Liver (tissue), 8 donors: ENCODE measurements at regions not wholly inside any gene's neighbourhood (a gene's known extent, or its start where the extent isn't known, plus 50 kb on each side); places are given as distances from the start of the nearest gene placed in this dataset.
A peak's percentile ranks its signal among the peaks of the same experiment; 100 is the strongest.

Experiments used
- DNase-seq: peaks from one replicate; pipeline ENCODE4 v3.0.0-alpha.2; 2017; ENCODE audit warnings: low spot score
- H3K27ac ChIP-seq, 2 donors: one replicate each; pipeline ENCODE4 v1.7.0; 2013; ENCODE audit warnings: inconsistent platforms in 2 of 2, low read length in 2 of 2, control low read depth in 1 of 2, low read depth in 1 of 2, mild to moderate bottlenecking in 1 of 2
- H3K27me3 ChIP-seq, 4 donors: one replicate each; pipeline versions ENCODE4 v1.6.1 to v1.7.0; 2013; ENCODE audit warnings: low read length in 3 of 4, inconsistent platforms in 1 of 4, mild to moderate bottlenecking in 1 of 4, moderate library complexity in 1 of 4; ENCODE audit not compliant: control insufficient read depth in 4 of 4, insufficient read depth in 4 of 4
- H3K36me3 ChIP-seq, 4 donors: one replicate each; pipeline versions ENCODE4 v1.6.1 to v1.7.0; 2013; ENCODE audit warnings: low read length in 3 of 4, mild to moderate bottlenecking in 3 of 4, low read depth in 1 of 4, moderate library complexity in 1 of 4; ENCODE audit not compliant: control insufficient read depth in 4 of 4, insufficient read depth in 3 of 4
- H3K4me1 ChIP-seq, 4 donors: one replicate each; pipeline versions ENCODE4 v1.6.1 to v1.7.0; 2013; ENCODE audit warnings: low read length in 3 of 4, mild to moderate bottlenecking in 3 of 4, moderate library complexity in 1 of 4; ENCODE audit not compliant: control insufficient read depth in 4 of 4, insufficient read depth in 4 of 4
- H3K4me3 ChIP-seq, 3 donors: one replicate each; pipeline versions ENCODE4 v1.6.1 to v1.7.0; 2013; ENCODE audit warnings: low read length in 3 of 3, control low read depth in 1 of 3, low read depth in 1 of 3, mild to moderate bottlenecking in 1 of 3
- H3K9ac ChIP-seq, 2 donors: one replicate each; pipeline ENCODE4 v1.7.0; 2013; ENCODE audit warnings: low read length in 2 of 2, mild to moderate bottlenecking in 2 of 2, moderate library complexity in 2 of 2, control low read depth in 1 of 2, low read depth in 1 of 2
- H3K9me3 ChIP-seq, 4 donors: one replicate each; pipeline versions ENCODE4 v1.6.1 to v1.7.0; 2013; ENCODE audit warnings: low read length in 3 of 4; ENCODE audit not compliant: control insufficient read depth in 4 of 4
- EGR1 ChIP-seq, 2 donors: IDR thresholded peaks; 2 replicates each; pipeline ENCODE4 v1.6.1; 2016 to 2018; ENCODE audit warnings: antibody characterized with exemption in 2 of 2, low read depth in 2 of 2
- FOXA1 ChIP-seq: IDR thresholded peaks from 2 replicates; pipeline ENCODE4 v1.6.1; 2016; ENCODE audit warnings: antibody characterized with exemption
- FOXA2 ChIP-seq: IDR thresholded peaks from 2 replicates; pipeline ENCODE4 v1.6.1; 2016; ENCODE audit warnings: antibody characterized with exemption
- HNF4A ChIP-seq, 2 donors: conservative IDR thresholded peaks; 2 replicates each; pipeline ENCODE4 v1.6.1; 2016; ENCODE audit warnings: antibody characterized with exemption in 2 of 2, mild to moderate bottlenecking in 2 of 2
- HNF4G ChIP-seq: IDR thresholded peaks from 2 replicates; pipeline ENCODE4 v1.6.1; 2016; ENCODE audit warnings: antibody characterized with exemption
- NR2F2 ChIP-seq: IDR thresholded peaks from 2 replicates; pipeline ENCODE4 v1.6.1; 2016; ENCODE audit warnings: antibody characterized with exemption
- RAD21 ChIP-seq, 2 donors: IDR thresholded peaks; 2 replicates each; pipeline ENCODE4 v1.6.1; 2016; ENCODE audit warnings: antibody characterized with exemption in 2 of 2, mild to moderate bottlenecking in 2 of 2
- RXRA ChIP-seq, 2 donors: IDR thresholded peaks; 2 replicates each; pipeline ENCODE4 v1.6.1; 2017 to 2018; ENCODE audit warnings: antibody characterized with exemption in 2 of 2, mild to moderate bottlenecking in 1 of 2
- SP1 ChIP-seq: IDR thresholded peaks from 2 replicates; pipeline ENCODE4 v1.6.1; 2018; ENCODE audit warnings: antibody characterized with exemption, mild to moderate bottlenecking
- YY1 ChIP-seq: IDR thresholded peaks from 2 replicates; pipeline ENCODE4 v1.6.1; 2016; ENCODE audit warnings: antibody characterized with exemption, mild to moderate bottlenecking
- WGBS: extraction: QIAGEN DNeasy Blood & Tissue Kit; methylation state at CpG from one replicate; pipeline ENCODE4 v1.1.7; 2013; 5-methylcytosine and 5-hydroxymethylcytosine counted together
- TF ChIP-seq, protein P1 (sequence below): IDR thresholded peaks from 2 replicates; pipeline ENCODE4 v1.6.1; 2016; ENCODE audit warnings: antibody characterized with exemption
- TF ChIP-seq, protein P2 (sequence below): fragments of 150-350 bp; IDR thresholded peaks from 2 replicates; pipeline ENCODE4 v1.5.1; 2017; ENCODE audit warnings: improper control_type of control experiment, low read depth, low read length; ENCODE audit not compliant: missing input control
- TF ChIP-seq, protein P3 (sequence below): IDR thresholded peaks from 2 replicates; pipeline ENCODE4 v1.6.1; 2016; ENCODE audit warnings: antibody characterized with exemption
- donor health status: healthy.
- donor health status: healthy.
- donor health status: healthy.
- donor health status: healthy.
- donor health status: healthy.

DNA sequence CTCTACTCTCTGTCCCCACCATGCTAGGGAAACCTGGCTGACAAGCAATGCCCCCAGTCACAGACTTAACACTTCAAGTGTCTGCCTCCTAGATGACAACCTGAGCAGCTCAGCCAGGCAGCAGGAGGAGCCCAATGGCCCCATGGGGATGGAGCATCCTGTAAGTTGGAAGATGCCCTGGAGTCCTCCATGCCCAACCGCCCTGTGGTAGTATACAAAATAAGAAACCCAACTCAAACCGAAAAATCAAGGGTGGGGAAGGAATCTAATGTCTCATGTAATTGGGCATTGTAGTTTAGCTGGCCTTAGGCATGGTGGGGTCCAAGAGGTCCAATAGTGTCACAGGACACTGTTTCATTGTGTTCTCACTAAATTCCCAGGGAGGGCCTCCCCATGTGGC, 104.0 kb downstream of the AIPL1 start:
- H3K4me3 ChIP-seq: no peak overlapping the region
- no peaks in the 10 kb centered on the region for H3K9me3 ChIP-seq
- no peak overlapping the region for H3K9ac ChIP-seq
- no peak for TF ChIP-seq RXRA (IDR thresholded peaks at IDR 0.05)
- TF ChIP-seq HNF4A (conservative IDR thresholded peaks at IDR 0.05): no peak
- TF ChIP-seq, protein P1, sequence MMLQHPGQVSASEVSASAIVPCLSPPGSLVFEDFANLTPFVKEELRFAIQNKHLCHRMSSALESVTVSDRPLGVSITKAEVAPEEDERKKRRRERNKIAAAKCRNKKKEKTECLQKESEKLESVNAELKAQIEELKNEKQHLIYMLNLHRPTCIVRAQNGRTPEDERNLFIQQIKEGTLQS: no peak
- no peak for TF ChIP-seq RAD21 (IDR thresholded peaks at IDR 0.05)
- TF ChIP-seq HNF4G: no peak
- TF ChIP-seq EGR1 (IDR thresholded peaks at IDR 0.05; ENCODE audit: low read depth in 2 of 2): no peak
- no peak for TF ChIP-seq SP1
- no peak for TF ChIP-seq FOXA2
- DNase-seq: no peak
- H3K36me3 ChIP-seq: no peaks in the 10 kb centered on the region
- H3K27me3 ChIP-seq: peaks cover 0 to 3% (median under 1%) of the 10 kb centered on the region in 4 donors
- H3K4me1 ChIP-seq: no peaks in the 10 kb centered on the region
- 81% methylated on average over 2 of the region's 2 CpGs for WGBS
- no peak overlapping the region for H3K27ac ChIP-seq

DNA sequence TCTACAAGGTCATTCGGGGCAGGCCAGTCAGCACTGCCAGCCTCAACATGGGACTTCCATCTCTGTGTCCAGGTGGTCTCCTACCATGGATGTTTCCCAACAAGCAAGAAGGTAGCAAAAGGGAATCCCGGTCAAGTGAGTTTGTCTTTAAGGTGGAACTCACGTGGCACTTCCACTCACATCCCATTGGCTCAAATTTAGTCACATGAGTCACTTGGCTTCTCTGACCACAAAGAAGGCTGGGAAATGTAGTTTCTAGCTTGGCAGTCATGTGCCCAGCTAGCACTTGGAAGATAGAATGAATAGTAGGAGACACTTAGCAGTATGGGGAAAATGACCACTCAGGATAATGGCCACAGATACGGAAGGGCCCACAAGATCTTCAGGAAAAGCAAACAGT, 106.6 kb downstream of the AIPL1 start:
- H3K27me3 ChIP-seq: peaks cover 0 to 3% (median under 1%) of the 10 kb centered on the region in 4 donors
- no peaks in the 10 kb centered on the region for H3K9me3 ChIP-seq
- 67% methylated on average over 4 of the region's 4 CpGs for WGBS
- H3K9ac ChIP-seq: no peak overlapping the region
- H3K4me1 ChIP-seq: no peaks in the 10 kb centered on the region
- TF ChIP-seq, protein P2, sequence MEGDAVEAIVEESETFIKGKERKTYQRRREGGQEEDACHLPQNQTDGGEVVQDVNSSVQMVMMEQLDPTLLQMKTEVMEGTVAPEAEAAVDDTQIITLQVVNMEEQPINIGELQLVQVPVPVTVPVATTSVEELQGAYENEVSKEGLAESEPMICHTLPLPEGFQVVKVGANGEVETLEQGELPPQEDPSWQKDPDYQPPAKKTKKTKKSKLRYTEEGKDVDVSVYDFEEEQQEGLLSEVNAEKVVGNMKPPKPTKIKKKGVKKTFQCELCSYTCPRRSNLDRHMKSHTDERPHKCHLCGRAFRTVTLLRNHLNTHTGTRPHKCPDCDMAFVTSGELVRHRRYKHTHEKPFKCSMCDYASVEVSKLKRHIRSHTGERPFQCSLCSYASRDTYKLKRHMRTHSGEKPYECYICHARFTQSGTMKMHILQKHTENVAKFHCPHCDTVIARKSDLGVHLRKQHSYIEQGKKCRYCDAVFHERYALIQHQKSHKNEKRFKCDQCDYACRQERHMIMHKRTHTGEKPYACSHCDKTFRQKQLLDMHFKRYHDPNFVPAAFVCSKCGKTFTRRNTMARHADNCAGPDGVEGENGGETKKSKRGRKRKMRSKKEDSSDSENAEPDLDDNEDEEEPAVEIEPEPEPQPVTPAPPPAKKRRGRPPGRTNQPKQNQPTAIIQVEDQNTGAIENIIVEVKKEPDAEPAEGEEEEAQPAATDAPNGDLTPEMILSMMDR: no peak
- TF ChIP-seq YY1 (no peak), HNF4G (no peak), EGR1 (IDR thresholded peaks at IDR 0.05; ENCODE audit: low read depth in 2 of 2) (no peak), FOXA1 (no peak)
- TF ChIP-seq, protein P1: no peak
- DNase-seq: no peak
- no peaks in the 10 kb centered on the region for H3K36me3 ChIP-seq
- no peak overlapping the region for H3K27ac ChIP-seq
- H3K4me3 ChIP-seq: no peak overlapping the region

DNA sequence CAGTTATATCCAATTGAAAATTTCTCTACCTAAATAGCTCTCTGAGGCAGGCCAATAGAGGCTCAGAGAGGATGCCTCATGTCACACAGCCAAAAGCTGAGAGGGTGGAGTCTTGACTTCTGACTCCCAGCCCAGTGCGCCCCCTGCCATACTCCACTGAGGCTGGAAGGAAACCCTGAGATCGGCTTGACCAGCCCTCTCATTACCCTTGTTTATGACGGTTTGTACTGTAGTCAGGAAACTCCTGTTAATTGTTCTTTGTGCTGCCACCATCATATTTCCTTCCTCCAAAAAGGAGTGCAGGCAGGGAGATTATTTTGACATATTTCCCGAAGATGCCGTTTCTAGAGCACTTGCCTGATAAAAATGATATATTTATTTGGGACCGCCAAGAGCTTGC, 107.9 kb downstream of the AIPL1 start:
- no peaks in the 10 kb centered on the region for H3K4me1 ChIP-seq
- TF ChIP-seq, protein P3, sequence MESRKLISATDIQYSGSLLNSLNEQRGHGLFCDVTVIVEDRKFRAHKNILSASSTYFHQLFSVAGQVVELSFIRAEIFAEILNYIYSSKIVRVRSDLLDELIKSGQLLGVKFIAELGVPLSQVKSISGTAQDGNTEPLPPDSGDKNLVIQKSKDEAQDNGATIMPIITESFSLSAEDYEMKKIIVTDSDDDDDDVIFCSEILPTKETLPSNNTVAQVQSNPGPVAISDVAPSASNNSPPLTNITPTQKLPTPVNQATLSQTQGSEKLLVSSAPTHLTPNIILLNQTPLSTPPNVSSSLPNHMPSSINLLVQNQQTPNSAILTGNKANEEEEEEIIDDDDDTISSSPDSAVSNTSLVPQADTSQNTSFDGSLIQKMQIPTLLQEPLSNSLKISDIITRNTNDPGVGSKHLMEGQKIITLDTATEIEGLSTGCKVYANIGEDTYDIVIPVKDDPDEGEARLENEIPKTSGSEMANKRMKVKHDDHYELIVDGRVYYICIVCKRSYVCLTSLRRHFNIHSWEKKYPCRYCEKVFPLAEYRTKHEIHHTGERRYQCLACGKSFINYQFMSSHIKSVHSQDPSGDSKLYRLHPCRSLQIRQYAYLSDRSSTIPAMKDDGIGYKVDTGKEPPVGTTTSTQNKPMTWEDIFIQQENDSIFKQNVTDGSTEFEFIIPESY: no peak
- TF ChIP-seq YY1 (no peak), HNF4G (no peak), NR2F2 (peak; percentile 66), RAD21 (IDR thresholded peaks at IDR 0.05) (peak in 1 of 2 donors; percentile 17)
- H3K27ac ChIP-seq: no peak overlapping the region
- H3K9ac ChIP-seq: no peak overlapping the region
- no peaks in the 10 kb centered on the region for H3K36me3 ChIP-seq
- peaks cover 0 to 3% (median under 1%) of the 10 kb centered on the region in 4 donors for H3K27me3 ChIP-seq
- H3K4me3 ChIP-seq: no peak overlapping the region
- WGBS: 44% methylated on average over 6 of the region's 6 CpGs
- no peaks in the 10 kb centered on the region for H3K9me3 ChIP-seq
- no peak for DNase-seq
